Vagina (tissue), 2 donors: ENCODE measurements at regions not wholly inside any gene's neighbourhood (a gene's known extent, or its start where the extent isn't known, plus 50 kb on each side); places are given as distances from the start of the nearest gene placed in this dataset.
"Not testable (repeated sequence)": the region's sequence is repeated elsewhere in the genome, so short reads cannot be mapped to it uniquely, and the experiment has no call there.

Experiments
- DNase-seq, 2 donors: peaks; one replicate each; pipeline ENCODE4 v3.0.0-alpha.2; 2017; ENCODE audit errors: extremely low spot score in 2 of 2
- H3K27ac ChIP-seq: fragments of 200-600 bp; sonication (generic); one replicate; pipeline ENCODE4 v1.5.1; 2019
- H3K27me3 ChIP-seq: fragments of 200-600 bp; sonication (generic); one replicate; pipeline ENCODE4 v1.5.1; 2019
- H3K36me3 ChIP-seq, 2 donors: fragments of 200-600 bp; sonication (generic); one replicate each; pipeline ENCODE4 v1.5.1; 2017 to 2019
- H3K4me1 ChIP-seq: fragments of 200-600 bp; sonication (generic); one replicate; pipeline ENCODE4 v1.5.1; 2019
- H3K4me3 ChIP-seq, 2 donors: fragments of 200-600 bp; sonication (generic); 1 replicate in 1 of 2; 2 replicates in 1 of 2; pipeline ENCODE4 v1.5.1; 2016 to 2019
- H3K9me3 ChIP-seq: fragments of 200-600 bp; sonication (generic); one replicate; pipeline ENCODE4 v1.5.1; 2019
- POLR2A ChIP-seq, 2 donors: fragments of 450-650 bp; IDR thresholded peaks; one replicate each; pipeline ENCODE4 v1.6.1; 2017; ENCODE audit warnings: antibody characterized with exemption in 2 of 2, mild to moderate bottlenecking in 2 of 2, moderate library complexity in 2 of 2
- POLR2AphosphoS5 ChIP-seq, 2 donors: sonication (generic); formaldehyde crosslinking; IDR thresholded peaks; one replicate each; pipeline ENCODE4 v1.9.0; 2017; ENCODE audit warnings: antibody characterized with exemption in 2 of 2, mild to moderate bottlenecking in 2 of 2, low read depth in 1 of 2; ENCODE audit not compliant: insufficient read depth in 1 of 2
- intact Hi-C: fragments of 100-400 bp; cut with DNase I; formaldehyde crosslinking; loops from one replicate; pipeline ENCODE4 v1.15.1; 2023
- TF ChIP-seq, protein P1 (sequence below), 3 experiments: fragments of 450-650 bp in 2 of 3; fragments of 200-600 bp in 1 of 3; sonication (generic) in 1 of 3; IDR thresholded peaks; one replicate each; pipeline ENCODE4 v1.5.1; 2017 to 2019; ENCODE audit warnings: antibody characterized with exemption in 3 of 3, mild to moderate bottlenecking in 2 of 3, moderate library complexity in 2 of 3

GRCh38 chr2:49857371-49858112 is 703.2 kb upstream of the FSHR start:
- H3K4me1 ChIP-seq, result no peaks in the 10 kb centered on the region
- H3K9me3 ChIP-seq, result no peaks in the 10 kb centered on the region
- H3K36me3 ChIP-seq, result no peaks in the 10 kb centered on the region
- no peak overlapping the region for H3K4me3 ChIP-seq
- H3K27me3 ChIP-seq, result no peaks in the 10 kb centered on the region
- DNase-seq, result no peak
- intact Hi-C loops, result no loop called here
- H3K27ac ChIP-seq, result no peak overlapping the region
- no peak for TF ChIP-seq POLR2A (IDR thresholded peaks at IDR 0.05)
- no peak for TF ChIP-seq POLR2AphosphoS5 (IDR thresholded peaks at IDR 0.05; ENCODE audit: insufficient read depth in 1 of 2, low read depth in 1 of 2)
- TF ChIP-seq, protein P1, sequence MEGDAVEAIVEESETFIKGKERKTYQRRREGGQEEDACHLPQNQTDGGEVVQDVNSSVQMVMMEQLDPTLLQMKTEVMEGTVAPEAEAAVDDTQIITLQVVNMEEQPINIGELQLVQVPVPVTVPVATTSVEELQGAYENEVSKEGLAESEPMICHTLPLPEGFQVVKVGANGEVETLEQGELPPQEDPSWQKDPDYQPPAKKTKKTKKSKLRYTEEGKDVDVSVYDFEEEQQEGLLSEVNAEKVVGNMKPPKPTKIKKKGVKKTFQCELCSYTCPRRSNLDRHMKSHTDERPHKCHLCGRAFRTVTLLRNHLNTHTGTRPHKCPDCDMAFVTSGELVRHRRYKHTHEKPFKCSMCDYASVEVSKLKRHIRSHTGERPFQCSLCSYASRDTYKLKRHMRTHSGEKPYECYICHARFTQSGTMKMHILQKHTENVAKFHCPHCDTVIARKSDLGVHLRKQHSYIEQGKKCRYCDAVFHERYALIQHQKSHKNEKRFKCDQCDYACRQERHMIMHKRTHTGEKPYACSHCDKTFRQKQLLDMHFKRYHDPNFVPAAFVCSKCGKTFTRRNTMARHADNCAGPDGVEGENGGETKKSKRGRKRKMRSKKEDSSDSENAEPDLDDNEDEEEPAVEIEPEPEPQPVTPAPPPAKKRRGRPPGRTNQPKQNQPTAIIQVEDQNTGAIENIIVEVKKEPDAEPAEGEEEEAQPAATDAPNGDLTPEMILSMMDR (IDR thresholded peaks at IDR 0.05), result no peak

DNA sequence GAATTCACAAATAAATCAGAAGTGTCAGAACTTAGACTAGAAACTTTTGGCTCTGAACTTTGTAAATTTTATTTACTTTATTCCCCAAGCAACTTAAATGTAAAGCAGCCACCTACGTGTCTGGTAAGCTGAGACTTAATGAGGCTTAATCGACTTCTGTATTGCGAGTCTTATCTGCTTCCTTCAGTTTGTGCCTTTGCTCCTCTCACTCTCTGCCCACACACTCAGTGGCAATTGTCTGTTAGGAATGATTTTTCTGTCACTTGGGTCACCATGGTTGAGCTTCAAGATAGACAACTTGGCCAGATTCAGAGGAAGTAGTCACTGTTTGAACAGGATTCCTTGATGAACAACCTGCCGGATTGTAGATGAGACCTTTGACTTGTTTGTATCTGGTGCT is 691.4 kb upstream of the FSHR start:
- no peak for DNase-seq
- no peak overlapping the region for H3K4me3 ChIP-seq
- TF ChIP-seq, protein P1 (IDR thresholded peaks at IDR 0.05), result no peak
- no peaks in the 10 kb centered on the region for H3K9me3 ChIP-seq
- no peaks in the 10 kb centered on the region for H3K36me3 ChIP-seq
- H3K27ac ChIP-seq, result no peak overlapping the region
- H3K4me1 ChIP-seq, result no peaks in the 10 kb centered on the region
- H3K27me3 ChIP-seq, result no peaks in the 10 kb centered on the region
- intact Hi-C loops, result no loop called here

DNA sequence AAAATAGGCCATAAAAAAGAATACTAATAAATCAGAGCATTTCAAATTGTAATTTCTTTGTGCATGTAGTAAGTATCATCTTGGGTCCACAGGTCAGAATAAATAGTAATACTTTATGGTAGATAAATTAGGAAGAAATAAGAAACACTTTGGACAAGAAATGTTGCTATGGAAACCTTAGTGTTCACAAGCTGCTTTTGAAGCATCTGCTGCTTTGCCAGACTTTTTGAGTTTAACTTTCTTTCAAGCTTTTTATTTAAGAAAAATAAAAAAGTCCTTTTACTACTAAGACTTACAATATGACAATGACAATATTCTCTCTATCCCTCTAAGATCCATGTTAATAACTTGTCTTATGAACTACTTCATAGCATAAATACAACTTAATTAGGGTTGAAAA is 690.7 kb upstream of the FSHR start:
- Histone ChIP-seq H3K36me3 (no peaks in the 10 kb centered on the region), H3K27ac (no peak overlapping the region), H3K27me3 (no peaks in the 10 kb centered on the region), H3K4me3 (no peak overlapping the region), H3K4me1 (no peaks in the 10 kb centered on the region), H3K9me3 (no peaks in the 10 kb centered on the region)
- DNase-seq, result no peak
- no peak for TF ChIP-seq POLR2AphosphoS5 (IDR thresholded peaks at IDR 0.05; ENCODE audit: insufficient read depth in 1 of 2, low read depth in 1 of 2)
- TF ChIP-seq POLR2A (IDR thresholded peaks at IDR 0.05), result no peak
- intact Hi-C loops, result no loop called here

DNA sequence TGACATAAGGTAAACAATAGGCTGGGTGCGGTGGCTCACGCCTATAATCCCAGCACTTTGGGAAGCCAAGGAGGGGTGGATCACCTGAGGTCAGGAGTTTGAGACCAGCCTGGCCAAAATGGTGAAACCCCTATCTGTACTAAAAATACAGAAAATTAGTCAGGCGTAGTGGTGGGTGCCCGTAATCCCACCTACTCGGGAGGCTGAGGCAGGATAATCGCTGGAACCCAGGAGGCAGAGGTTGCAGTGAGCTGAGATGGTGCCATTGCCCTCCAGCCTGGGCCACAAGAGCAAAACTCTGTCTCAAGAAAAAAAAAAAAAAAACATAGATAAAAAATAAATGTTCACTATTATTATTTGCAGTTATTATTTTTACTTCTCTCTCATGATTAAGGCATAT is 689.8 kb upstream of the FSHR start:
- intact Hi-C loops, H3K9me3 ChIP-seq, H3K36me3 ChIP-seq, H3K4me1 ChIP-seq, H3K4me3 ChIP-seq, H3K27ac ChIP-seq, DNase-seq, H3K27me3 ChIP-seq: not testable (repeated sequence)

DNA sequence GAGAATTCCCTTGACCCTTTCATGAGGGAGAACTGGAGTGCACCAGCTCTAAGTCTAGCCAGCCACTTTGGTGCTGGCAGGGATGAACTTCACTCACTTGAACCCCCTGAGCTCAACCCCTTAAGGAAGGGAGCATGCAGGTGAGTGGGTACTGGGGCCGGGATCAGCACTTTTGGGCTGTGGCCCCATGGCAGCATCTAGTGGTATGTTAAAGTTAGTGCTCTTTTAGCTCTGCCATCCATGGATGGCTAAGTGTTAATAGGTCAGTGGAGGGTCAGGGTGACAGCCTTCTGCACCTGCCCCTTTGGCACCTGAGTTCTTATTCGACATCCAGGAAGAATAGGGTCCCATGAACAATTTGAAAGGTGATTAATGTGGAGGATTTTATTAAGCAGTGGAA is 689.0 kb upstream of the FSHR start:
- no peak overlapping the region for H3K27ac ChIP-seq
- no peaks in the 10 kb centered on the region for H3K4me1 ChIP-seq
- H3K27me3 ChIP-seq, result no peaks in the 10 kb centered on the region
- no peak for TF ChIP-seq POLR2AphosphoS5 (IDR thresholded peaks at IDR 0.05; ENCODE audit: insufficient read depth in 1 of 2, low read depth in 1 of 2)
- TF ChIP-seq POLR2A (IDR thresholded peaks at IDR 0.05), result no peak
- TF ChIP-seq, protein P1 (IDR thresholded peaks at IDR 0.05), result no peak
- intact Hi-C loops, result no loop called here
- no peak overlapping the region for H3K4me3 ChIP-seq
- DNase-seq, result no peak
- H3K9me3 ChIP-seq, result no peaks in the 10 kb centered on the region
- no peaks in the 10 kb centered on the region for H3K36me3 ChIP-seq

DNA sequence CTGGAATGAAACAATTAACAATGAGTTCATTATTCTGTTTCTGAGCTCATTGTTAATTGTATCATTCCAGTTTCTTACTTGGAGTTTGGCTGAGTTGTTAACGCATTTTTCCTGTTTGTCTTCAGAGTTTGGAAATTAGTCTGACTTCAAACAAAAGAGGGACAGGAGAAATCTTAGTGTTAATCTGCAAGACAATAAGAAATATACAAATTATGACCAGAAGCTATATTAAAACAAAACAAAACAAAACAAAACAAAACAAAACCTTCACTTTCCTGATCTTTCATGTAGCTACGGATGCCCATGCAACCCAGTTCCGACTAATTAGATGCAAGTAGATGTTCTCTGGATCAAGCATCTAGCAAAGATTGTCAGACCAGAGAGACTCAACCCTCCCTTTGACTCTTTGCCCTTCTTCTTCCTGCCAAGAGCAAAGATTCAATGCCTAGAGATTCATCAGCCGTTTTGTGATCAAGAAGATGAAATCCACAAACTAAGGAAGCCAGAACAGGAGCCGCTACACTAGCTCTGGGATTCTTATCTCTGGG is 686.2 kb upstream of the FSHR start:
- no peak for DNase-seq
- Histone ChIP-seq H3K9me3 (no peaks in the 10 kb centered on the region), H3K27me3 (no peaks in the 10 kb centered on the region), H3K36me3 (no peaks in the 10 kb centered on the region), H3K4me3 (no peak overlapping the region), H3K27ac (no peak overlapping the region), H3K4me1 (no peaks in the 10 kb centered on the region)
- intact Hi-C loops, result no loop called here
- no peak for TF ChIP-seq POLR2AphosphoS5 (IDR thresholded peaks at IDR 0.05; ENCODE audit: insufficient read depth in 1 of 2, low read depth in 1 of 2)
- TF ChIP-seq POLR2A (IDR thresholded peaks at IDR 0.05), result no peak
- TF ChIP-seq, protein P1 (IDR thresholded peaks at IDR 0.05), result no peak
